ENCODE measurements at regions not wholly inside any gene's neighbourhood (a gene's known extent, or its start where the extent isn't known, plus 50 kb on each side); places are given as distances from the start of the nearest gene placed in this dataset.

- no peak overlapping the region for H3K4me2 ChIP-seq (ENCODE audit: insufficient read depth, low read length)
- no peak for FAIRE-seq
- no peak overlapping the region for H3K4me3 ChIP-seq (replicated peaks in 1 of 3; ENCODE audit: insufficient read depth in 1 of 3, low read depth in 1 of 3, low read length in 3 of 3)
- H3K36me3 ChIP-seq (ENCODE audit: control insufficient read depth in 2 of 2, extremely low read depth in 1 of 2, insufficient read depth in 2 of 2, low read length in 2 of 2): no peaks in the 10 kb centered on the region
- intact Hi-C loops (cut with micrococcal nuclease) (loop anchor here (5.0 kb wide), 2 partner anchors 130 to 630 kb away; no protein-coding TSS in a partner anchor), dilution Hi-C loops (cut with MboI; ENCODE audit: extremely low pct_ligation_motif_present, low sequenced_read_pairs) (no loop called here)
- no peaks in the 10 kb centered on the region for H3K4me1 ChIP-seq (ENCODE audit: control insufficient read depth, extremely low read depth, insufficient read depth, low read length)
- DNase-seq (ENCODE audit: low read depth, low spot score): peak; percentile 6
- no peaks in the 10 kb centered on the region for H4K20me1 ChIP-seq (replicated peaks; ENCODE audit: control insufficient read depth, extremely low read depth, insufficient read depth, low read length)
- H3K79me2 ChIP-seq (ENCODE audit: control insufficient read depth, insufficient read depth, low read length): no peaks in the 10 kb centered on the region
- H3K27me3 ChIP-seq (ENCODE audit: control insufficient read depth in 2 of 2, insufficient read depth in 2 of 2, low read length in 2 of 2): no peaks in the 10 kb centered on the region
- H3K27ac ChIP-seq (ENCODE audit: insufficient read depth, low read depth, low read length): no peak overlapping the region
- H3K9me1 ChIP-seq (replicated peaks; ENCODE audit: control insufficient read depth, extremely low read depth, insufficient read depth, low read length): no peaks in the 10 kb centered on the region
- no peak overlapping the region for H2AFZ ChIP-seq (ENCODE audit: low read depth, low read length)
- no peaks in the 10 kb centered on the region for H3K9me3 ChIP-seq (replicated peaks; ENCODE audit: control insufficient read depth, insufficient read depth, low read length)
- ChIA-PET POLR2A (no interaction called here), CTCF (interaction anchor here (0.8 to 2.6 kb wide), 7 partner anchors 17 to 630 kb away, joined by 3 to 20 read pairs (median 6); no protein-coding TSS in a partner anchor)
- no TSS peak for BruUV-seq (replicated peaks)
- TF ChIP-seq MYC (IDR thresholded peaks at IDR 0.05; ENCODE audit: low read depth, low read length) (no peak), EZH2 (IDR thresholded peaks at IDR 0.05; ENCODE audit: borderline replicate concordance, low read depth, low read length, severe bottlenecking) (no peak), FOS (IDR thresholded peaks at IDR 0.05; ENCODE audit: borderline replicate concordance, insufficient read depth, low read length) (no peak), POLR2AphosphoS5 (IDR thresholded peaks at IDR 0.05; ENCODE audit: insufficient read depth, low read depth, low read length) (no peak), GATA2 (IDR thresholded peaks at IDR 0.05; ENCODE audit: insufficient read depth, insufficient read length, low read depth, low read length) (no peak), MAX (IDR thresholded peaks at IDR 0.05; ENCODE audit: insufficient read depth, insufficient read length) (no peak), CTCF (IDR thresholded peaks at IDR 0.05; ENCODE audit: extremely low read depth in 1 of 2, insufficient read depth in 1 of 2, low read depth in 1 of 2, low read length in 2 of 2) (peak in 1 of 2 donors; percentile 54)
- no peak overlapping the region for H3K9ac ChIP-seq (replicated peaks; ENCODE audit: extremely low read depth, insufficient read depth, low read length)
Observed at GRCh38 chr11:11157185-11157584, 195.9 kb downstream of the CSNK2A3 start.
